ENCODE measurements at regions not wholly inside any gene's neighbourhood (a gene's known extent, or its start where the extent isn't known, plus 50 kb on each side); places are given as distances from the start of the nearest gene placed in this dataset.

DNA sequence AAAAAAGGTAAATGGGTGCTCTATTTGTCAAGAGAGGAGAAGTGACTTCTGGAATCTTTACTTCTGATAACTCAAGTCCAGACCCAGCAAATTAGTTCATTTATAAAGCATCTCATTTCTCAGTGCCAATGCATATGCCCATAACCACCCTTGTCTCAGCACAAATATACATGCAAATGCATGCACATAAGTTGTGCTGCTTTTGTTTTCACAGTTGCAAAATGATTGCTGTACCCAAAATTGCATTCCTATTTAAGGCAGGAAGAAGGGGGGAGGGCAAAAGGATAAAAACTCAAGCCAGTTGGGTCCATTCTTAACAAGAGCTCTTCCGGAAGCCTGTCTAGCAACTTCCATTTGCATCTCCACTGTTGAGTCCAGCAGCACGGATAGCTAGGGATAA is 61.3 kb upstream of the FAM20A start:
- TF ChIP-seq, protein P1, sequence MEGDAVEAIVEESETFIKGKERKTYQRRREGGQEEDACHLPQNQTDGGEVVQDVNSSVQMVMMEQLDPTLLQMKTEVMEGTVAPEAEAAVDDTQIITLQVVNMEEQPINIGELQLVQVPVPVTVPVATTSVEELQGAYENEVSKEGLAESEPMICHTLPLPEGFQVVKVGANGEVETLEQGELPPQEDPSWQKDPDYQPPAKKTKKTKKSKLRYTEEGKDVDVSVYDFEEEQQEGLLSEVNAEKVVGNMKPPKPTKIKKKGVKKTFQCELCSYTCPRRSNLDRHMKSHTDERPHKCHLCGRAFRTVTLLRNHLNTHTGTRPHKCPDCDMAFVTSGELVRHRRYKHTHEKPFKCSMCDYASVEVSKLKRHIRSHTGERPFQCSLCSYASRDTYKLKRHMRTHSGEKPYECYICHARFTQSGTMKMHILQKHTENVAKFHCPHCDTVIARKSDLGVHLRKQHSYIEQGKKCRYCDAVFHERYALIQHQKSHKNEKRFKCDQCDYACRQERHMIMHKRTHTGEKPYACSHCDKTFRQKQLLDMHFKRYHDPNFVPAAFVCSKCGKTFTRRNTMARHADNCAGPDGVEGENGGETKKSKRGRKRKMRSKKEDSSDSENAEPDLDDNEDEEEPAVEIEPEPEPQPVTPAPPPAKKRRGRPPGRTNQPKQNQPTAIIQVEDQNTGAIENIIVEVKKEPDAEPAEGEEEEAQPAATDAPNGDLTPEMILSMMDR (IDR thresholded peaks at IDR 0.05; ENCODE audit: poor library complexity): no peak
- TF ChIP-seq EZH2 (IDR thresholded peaks at IDR 0.05; ENCODE audit: borderline replicate concordance): no peak
- no peak for TF ChIP-seq EZH2phosphoT487 (IDR thresholded peaks at IDR 0.05; ENCODE audit: low read depth, severe bottlenecking, unreplicated experiment)

All from hepatocyte (in vitro differentiated cells).